GM21786 (cell line): ENCODE measurements at regions not wholly inside any gene's neighbourhood (a gene's known extent, or its start where the extent isn't known, plus 50 kb on each side); places are given as distances from the start of the nearest gene placed in this dataset.
"Not testable (repeated sequence)": the region's sequence is repeated elsewhere in the genome, so short reads cannot be mapped to it uniquely, and the experiment has no call there.

ENCODE experiments used
- ATAC-seq: cut with Tn5 transposase; IDR thresholded peaks from one replicate; pipeline ENCODE4 v1.9.1; 2021; ENCODE audit not compliant: unreplicated experiment

GRCh38 chr4:64737026-64737853 is 328.0 kb upstream of the TECRL start:
- no peak for ATAC-seq

GRCh38 chr4:64729561-64729960 is 320.3 kb upstream of the TECRL start:
- ATAC-seq: no peak

- no peak for ATAC-seq
These were observed 318.7 kb upstream of the TECRL start for GRCh38 chr4:64727960-64728359.

GRCh38 chr4:64727391-64727790 is 318.1 kb upstream of the TECRL start:
- ATAC-seq: not testable (repeated sequence)

GRCh38 chr4:64724689-64725088 is 315.4 kb upstream of the TECRL start:
- no peak for ATAC-seq

GRCh38 chr4:64721106-64721505 is 311.9 kb upstream of the TECRL start:
- ATAC-seq: no peak

- ATAC-seq: no peak
These were observed 308.8 kb upstream of the TECRL start for GRCh38 chr4:64718091-64718490.

- no peak for ATAC-seq
These were observed 306.5 kb upstream of the TECRL start for GRCh38 chr4:64715741-64716140.

- peak; percentile 78 for ATAC-seq
These were observed 304.1 kb upstream of the TECRL start for GRCh38 chr4:64713256-64713840.

GRCh38 chr4:64712590-64712989 is 303.3 kb upstream of the TECRL start:
- ATAC-seq: no peak

- ATAC-seq: no peak
These were observed 296.7 kb upstream of the TECRL start for GRCh38 chr4:64705989-64706388.

GRCh38 chr4:64698171-64698570 is 288.9 kb upstream of the TECRL start:
- ATAC-seq: no peak

GRCh38 chr4:64682946-64683345 is 273.7 kb upstream of the TECRL start:
- ATAC-seq: no peak

- ATAC-seq: no peak
These were observed 273.2 kb upstream of the TECRL start for GRCh38 chr4:64682481-64682880.

GRCh38 chr4:64673121-64673520 is 263.9 kb upstream of the TECRL start:
- not testable (repeated sequence) for ATAC-seq

GRCh38 chr4:64670647-64671046 is 261.4 kb upstream of the TECRL start:
- no peak for ATAC-seq

- ATAC-seq: no peak
These were observed 234.6 kb upstream of the TECRL start for GRCh38 chr4:64643841-64644240.

GRCh38 chr4:64642936-64643335 is 233.7 kb upstream of the TECRL start:
- ATAC-seq: no peak

GRCh38 chr4:64640402-64640801 is 231.2 kb upstream of the TECRL start:
- not testable (repeated sequence) for ATAC-seq

GRCh38 chr4:64625438-64625837 is 216.2 kb upstream of the TECRL start:
- ATAC-seq: no peak

GRCh38 chr4:64617800-64618199 is 208.6 kb upstream of the TECRL start:
- ATAC-seq: no peak

GRCh38 chr4:64614276-64614675 is 205.0 kb upstream of the TECRL start:
- no peak for ATAC-seq

GRCh38 chr4:64613046-64613445 is 203.8 kb upstream of the TECRL start:
- ATAC-seq: no peak
